C4-2B (cell line): ENCODE measurements at regions not wholly inside any gene's neighbourhood (a gene's known extent, or its start where the extent isn't known, plus 50 kb on each side); places are given as distances from the start of the nearest gene placed in this dataset.

ENCODE experiments used
- CTCF ChIP-seq: fragments of 450-650 bp; conservative IDR thresholded peaks from 2 replicates; pipeline ENCODE4 v1.5.1; 2017; ENCODE audit warnings: mild to moderate bottlenecking
- ZFX ChIP-seq: fragments of 450-650 bp; IDR thresholded peaks from 2 replicates; pipeline ENCODE4 v1.6.1; 2017

GRCh38 chr3:180764481-180764880 is 85.2 kb upstream of the CCDC39 start:
- TF ChIP-seq CTCF (no peak), ZFX (no peak)
